SK-N-SH (cell line): ENCODE measurements at regions not wholly inside any gene's neighbourhood (a gene's known extent, or its start where the extent isn't known, plus 50 kb on each side); places are given as distances from the start of the nearest gene placed in this dataset.
"Not testable (repeated sequence)": the region's sequence is repeated elsewhere in the genome, so short reads cannot be mapped to it uniquely, and the experiment has no call there.

Experiments used
- CTCF ChIA-PET: fragments of 300-600, 350-600 bp; formaldehyde crosslinking; extraction: SDS; loops from one replicate; lab custom pipeline; 2021; lab: Yijun Ruan, JAX
- POLR2A ChIA-PET: fragments of 350-600 bp; sonication (Branson Sonifier 250); formaldehyde crosslinking; extraction: SDS; loops from one replicate; lab custom pipeline; 2020; ENCODE audit warnings: antibody characterized with exemption, inconsistent platforms; lab: Yijun Ruan, JAX
- DNase-seq: peaks from one replicate; pipeline ENCODE4 v3.0.0; 2012
- H2AFZ ChIP-seq: fragments of 200-600 bp; sonication (generic); 2 replicates; pipeline ENCODE4 v1.8.1; 2016; ENCODE audit warnings: antibody characterized with exemption, mild to moderate bottlenecking, low read depth
- H3F3A ChIP-seq: fragments of 200-600 bp; sonication (generic); replicated peaks from 2 replicates; pipeline ENCODE3; 2016; ENCODE audit warnings: antibody characterized with exemption, mild to moderate bottlenecking; ENCODE audit not compliant: insufficient read depth
- H3K27ac ChIP-seq, 2 experiments: fragments of 200-500 bp in 1 of 2; fragments of 200-600 bp in 1 of 2; sonication (Bioruptor generic) in 1 of 2; sonication (generic), shearing (Covaris generic) in 1 of 2; 2 replicates each; pipeline versions ENCODE4 v1.5.1 to v1.6.1; 2014 to 2016; ENCODE audit warnings: low read depth in 2 of 2, inconsistent platforms in 1 of 2, low read length in 1 of 2, mild to moderate bottlenecking in 1 of 2, mixed read lengths in 1 of 2
- H3K27me3 ChIP-seq: fragments of 200-600 bp; sonication (generic), shearing (Covaris generic); 2 replicates; pipeline ENCODE4 v1.6.1; 2016; ENCODE audit warnings: mixed run types; ENCODE audit not compliant: insufficient read depth
- H3K36me3 ChIP-seq, 2 experiments: fragments of 200-500 bp in 1 of 2; fragments of 200-600 bp in 1 of 2; sonication (Bioruptor generic) in 1 of 2; sonication (generic) in 1 of 2; replicated peaks in 1 of 2; 2 replicates each; pipeline versions ENCODE3 to v1.5.1; 2014 to 2016; ENCODE audit warnings: low read length in 1 of 2, mild to moderate bottlenecking in 1 of 2; ENCODE audit not compliant: insufficient read depth in 2 of 2, control insufficient read depth in 1 of 2
- H3K4me1 ChIP-seq, 2 experiments: fragments of 200-500 bp in 1 of 2; fragments of 200-600 bp in 1 of 2; sonication (Bioruptor generic) in 1 of 2; sonication (generic), shearing (Covaris generic) in 1 of 2; 2 replicates each; pipeline versions ENCODE4 v1.5.1 to v1.6.1; 2014 to 2016; ENCODE audit warnings: low read depth in 1 of 2, low read length in 1 of 2, mixed run types in 1 of 2; ENCODE audit not compliant: insufficient read depth in 2 of 2, control insufficient read depth in 1 of 2
- H3K4me2 ChIP-seq: fragments of 200-600 bp; sonication (generic), shearing (Covaris generic); 2 replicates; pipeline ENCODE4 v1.6.1; 2017; ENCODE audit warnings: mixed run types
- H3K4me3 ChIP-seq, 2 experiments: fragments of 200-500 bp in 1 of 2; fragments of 200-600 bp in 1 of 2; sonication (Bioruptor generic) in 1 of 2; sonication (generic), shearing (Covaris generic) in 1 of 2; 2 replicates each; pipeline versions ENCODE4 v1.5.1 to v1.8.1; 2014 to 2016; ENCODE audit warnings: low read depth in 2 of 2, inconsistent platforms in 1 of 2, low read length in 1 of 2, mild to moderate bottlenecking in 1 of 2, mixed read lengths in 1 of 2, moderate library complexity in 1 of 2
- H3K79me2 ChIP-seq: fragments of 200-600 bp; sonication (generic); 2 replicates; pipeline ENCODE4 v1.8.1; 2017; ENCODE audit warnings: mild to moderate bottlenecking; ENCODE audit not compliant: insufficient read depth
- H3K9ac ChIP-seq: fragments of 200-600 bp; sonication (generic); 2 replicates; pipeline ENCODE4 v1.6.1; 2017; ENCODE audit warnings: mixed run types
- H3K9me2 ChIP-seq: fragments of 200-600 bp; sonication (generic); 2 replicates; pipeline ENCODE4 v1.6.1; 2017; ENCODE audit warnings: mixed run types
- H3K9me3 ChIP-seq: fragments of 200-600 bp; sonication (generic); 2 replicates; pipeline ENCODE4 v1.6.1; 2017; ENCODE audit warnings: mixed run types, mild to moderate bottlenecking, moderate library complexity
- H4K20me1 ChIP-seq: fragments of 200-600 bp; sonication (generic); 2 replicates; pipeline ENCODE4 v1.6.1; 2017; ENCODE audit warnings: mild to moderate bottlenecking, mixed run types; ENCODE audit not compliant: insufficient read depth
- FOSL2 ChIP-seq: IDR thresholded peaks from 2 replicates; pipeline ENCODE4 v1.4.0; 2012; ENCODE audit warnings: low read depth, mild to moderate bottlenecking, moderate library complexity, borderline replicate concordance
- FOXJ3 ChIP-seq: sonication (generic); formaldehyde crosslinking; IDR thresholded peaks from 2 replicates; pipeline ENCODE4 v1.5.1; 2020; ENCODE audit warnings: mild to moderate bottlenecking, missing genetic modification reagents
- FOXM1 ChIP-seq: IDR thresholded peaks from 2 replicates; pipeline ENCODE4 v1.4.0; 2012; ENCODE audit warnings: low read depth, mild to moderate bottlenecking
- GABPA ChIP-seq: IDR thresholded peaks from 2 replicates; pipeline ENCODE4 v1.4.0; 2012; ENCODE audit warnings: low read depth, mild to moderate bottlenecking
- GATA2 ChIP-seq: sonication (generic); formaldehyde crosslinking; IDR thresholded peaks from 2 replicates; pipeline ENCODE4 v1.5.0; 2020; ENCODE audit warnings: mild to moderate bottlenecking, missing genetic modification reagents
- MXI1 ChIP-seq: IDR thresholded peaks from 2 replicates; pipeline ENCODE4 v1.6.1; 2012; ENCODE audit warnings: mild to moderate bottlenecking, low read depth, low read length, improper control_type of control experiment
- NFIC ChIP-seq: IDR thresholded peaks from 2 replicates; pipeline ENCODE4 v1.4.0; 2012; ENCODE audit warnings: borderline replicate concordance
- RAD21 ChIP-seq: IDR thresholded peaks from 2 replicates; pipeline ENCODE4 v1.6.1; 2012; ENCODE audit warnings: mild to moderate bottlenecking, low read length
- RFX5 ChIP-seq: IDR thresholded peaks from 2 replicates; pipeline ENCODE4 v1.6.1; 2012; ENCODE audit warnings: mild to moderate bottlenecking, improper control_type of control experiment, low read length
- RXRA ChIP-seq: IDR thresholded peaks from 2 replicates; pipeline ENCODE4 v1.4.0; 2012; ENCODE audit warnings: low read depth, mild to moderate bottlenecking, borderline replicate concordance
- SIN3A ChIP-seq: IDR thresholded peaks from 2 replicates; pipeline ENCODE4 v1.6.1; 2012; ENCODE audit warnings: low read depth, mild to moderate bottlenecking, low read length, moderate library complexity, borderline replicate concordance
- YY1 ChIP-seq: IDR thresholded peaks from 2 replicates; pipeline ENCODE4 v1.4.0; 2012; ENCODE audit warnings: low read depth, mild to moderate bottlenecking
- WGBS: methylation state at CpG from one replicate; pipeline ENCODE4 v1.1.6; 2017; ENCODE audit warnings: low lambda C conversion rate; 5-methylcytosine and 5-hydroxymethylcytosine counted together
- TF ChIP-seq, protein P1 (sequence below): IDR thresholded peaks from 2 replicates; pipeline ENCODE4 v1.4.0; 2012; ENCODE audit warnings: low read depth, borderline replicate concordance
- TF ChIP-seq, protein P2 (sequence below): fragments of 150-350 bp; IDR thresholded peaks from 2 replicates; pipeline ENCODE4 v1.6.1; 2016; ENCODE audit warnings: mild to moderate bottlenecking, low read depth, low read length

DNA sequence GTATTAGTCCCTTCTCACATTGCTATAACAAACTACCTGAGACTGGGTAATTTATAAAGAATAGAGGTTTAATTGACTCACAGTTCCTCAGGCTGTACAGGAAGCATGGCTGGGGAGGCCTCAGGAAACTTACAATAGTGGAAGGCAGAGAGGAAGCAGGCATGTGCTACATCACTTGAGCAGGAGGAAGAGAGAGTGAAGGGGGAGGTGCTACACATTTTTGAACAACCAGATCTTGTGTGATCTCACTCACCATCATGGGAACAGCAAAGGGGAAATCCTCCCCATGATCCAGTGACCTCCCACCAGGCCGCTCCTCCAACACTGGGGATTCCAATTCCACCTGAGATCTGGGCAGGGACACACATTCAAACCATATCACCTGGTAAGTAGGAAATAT, 630.6 kb downstream of the QKI start:
- no peak overlapping the region for H2AFZ ChIP-seq
- no peak overlapping the region for H3K4me2 ChIP-seq
- H3K9me2 ChIP-seq = no peaks in the 10 kb centered on the region
- H3K27ac ChIP-seq = no peak overlapping the region
- no peaks in the 10 kb centered on the region for H3K36me3 ChIP-seq
- WGBS = 38% methylated on average over 1 of the region's 1 CpG
- H3F3A ChIP-seq = no peaks in the 10 kb centered on the region
- no peaks in the 10 kb centered on the region for H3K27me3 ChIP-seq
- TF ChIP-seq FOXM1 = no peak
- no peak for TF ChIP-seq MXI1
- no peak for TF ChIP-seq YY1
- no peak for TF ChIP-seq FOXJ3 (CRISPR knock-in tag)
- TF ChIP-seq SIN3A = no peak
- TF ChIP-seq GATA2 = no peak
- TF ChIP-seq, protein P1, sequence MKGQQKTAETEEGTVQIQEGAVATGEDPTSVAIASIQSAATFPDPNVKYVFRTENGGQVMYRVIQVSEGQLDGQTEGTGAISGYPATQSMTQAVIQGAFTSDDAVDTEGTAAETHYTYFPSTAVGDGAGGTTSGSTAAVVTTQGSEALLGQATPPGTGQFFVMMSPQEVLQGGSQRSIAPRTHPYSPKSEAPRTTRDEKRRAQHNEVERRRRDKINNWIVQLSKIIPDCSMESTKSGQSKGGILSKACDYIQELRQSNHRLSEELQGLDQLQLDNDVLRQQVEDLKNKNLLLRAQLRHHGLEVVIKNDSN = no peak
- TF ChIP-seq, protein P2, sequence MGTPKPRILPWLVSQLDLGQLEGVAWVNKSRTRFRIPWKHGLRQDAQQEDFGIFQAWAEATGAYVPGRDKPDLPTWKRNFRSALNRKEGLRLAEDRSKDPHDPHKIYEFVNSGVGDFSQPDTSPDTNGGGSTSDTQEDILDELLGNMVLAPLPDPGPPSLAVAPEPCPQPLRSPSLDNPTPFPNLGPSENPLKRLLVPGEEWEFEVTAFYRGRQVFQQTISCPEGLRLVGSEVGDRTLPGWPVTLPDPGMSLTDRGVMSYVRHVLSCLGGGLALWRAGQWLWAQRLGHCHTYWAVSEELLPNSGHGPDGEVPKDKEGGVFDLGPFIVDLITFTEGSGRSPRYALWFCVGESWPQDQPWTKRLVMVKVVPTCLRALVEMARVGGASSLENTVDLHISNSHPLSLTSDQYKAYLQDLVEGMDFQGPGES = no peak
- no peak for TF ChIP-seq FOSL2
- TF ChIP-seq GABPA = no peak
- no peak for TF ChIP-seq RXRA
- TF ChIP-seq RAD21 = no peak
- TF ChIP-seq NFIC = no peak
- TF ChIP-seq RFX5 = no peak
- ChIA-PET POLR2A (no interaction called here), CTCF (no interaction called here)
- H3K9ac ChIP-seq = no peak overlapping the region
- H3K9me3 ChIP-seq = peaks cover 4% of the 10 kb centered on the region; the same call in 1 of the 2 replicates
- no peaks in the 10 kb centered on the region for H3K79me2 ChIP-seq
- H3K4me3 ChIP-seq = no peak overlapping the region
- no peak for DNase-seq
- no peaks in the 10 kb centered on the region for H3K4me1 ChIP-seq
- no peaks in the 10 kb centered on the region for H4K20me1 ChIP-seq

DNA sequence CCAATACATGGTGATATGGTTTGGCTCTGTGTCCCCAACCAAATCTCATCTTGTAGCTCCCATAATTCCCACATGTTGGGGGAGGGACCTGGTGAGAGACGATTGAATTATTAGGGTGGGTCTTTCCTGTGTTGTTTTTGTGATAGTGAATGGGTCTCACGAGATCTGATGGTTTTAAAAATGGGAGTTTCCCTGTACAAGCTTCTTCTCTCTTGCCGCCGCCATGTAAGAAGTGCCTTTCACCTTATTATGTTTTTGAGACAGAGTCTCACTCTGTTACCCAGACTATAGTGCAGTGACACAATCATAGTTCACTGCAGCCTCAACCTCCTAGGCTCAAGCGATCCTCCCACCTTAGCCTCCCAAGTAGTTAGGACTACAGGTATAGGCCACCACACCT, 629.1 kb downstream of the QKI start:
- CTCF ChIA-PET, POLR2A ChIA-PET: not testable (repeated sequence)

More for the DNA sequence above, 629.1 kb downstream of the QKI start:
- H2AFZ ChIP-seq, H3K4me1 ChIP-seq, H3K4me2 ChIP-seq, H3K36me3 ChIP-seq, H3K9me2 ChIP-seq, H3K27me3 ChIP-seq, H3K79me2 ChIP-seq, H3K4me3 ChIP-seq, H3K9me3 ChIP-seq, DNase-seq, H4K20me1 ChIP-seq, H3F3A ChIP-seq, H3K9ac ChIP-seq, H3K27ac ChIP-seq: not testable (repeated sequence)
- 46% methylated on average over 5 of the region's 5 CpGs for WGBS
